RPMI8226 (cell line): ENCODE measurements at regions not wholly inside any gene's neighbourhood (a gene's known extent, or its start where the extent isn't known, plus 50 kb on each side); places are given as distances from the start of the nearest gene placed in this dataset.

Source experiments
- DNase-seq: peaks from one replicate; pipeline ENCODE4 v3.0.0-alpha.2; 2015

GRCh38 chr14:38074081-38074480 lies 133.6 kb upstream of the SSTR1 start:
- DNase-seq, result no peak

DNA sequence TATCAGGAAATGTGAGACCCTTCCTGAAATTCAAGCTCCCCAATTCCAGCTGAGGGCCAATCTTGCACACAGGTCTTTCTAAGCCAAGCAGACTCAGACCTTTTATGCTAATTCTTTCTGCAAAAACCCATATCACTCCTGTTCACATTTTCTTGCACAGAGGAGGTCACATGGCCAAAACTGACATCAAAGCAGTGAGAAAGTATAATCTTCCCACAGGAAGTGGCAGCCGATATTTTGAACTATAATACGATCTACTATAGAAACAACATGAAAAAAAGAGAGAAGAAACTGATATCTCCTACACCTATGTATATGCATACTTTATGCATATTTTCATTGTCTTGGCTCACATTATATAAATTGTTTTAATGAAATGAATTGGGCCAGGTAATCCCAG lies 132.9 kb upstream of the SSTR1 start:
- no peak for DNase-seq

DNA sequence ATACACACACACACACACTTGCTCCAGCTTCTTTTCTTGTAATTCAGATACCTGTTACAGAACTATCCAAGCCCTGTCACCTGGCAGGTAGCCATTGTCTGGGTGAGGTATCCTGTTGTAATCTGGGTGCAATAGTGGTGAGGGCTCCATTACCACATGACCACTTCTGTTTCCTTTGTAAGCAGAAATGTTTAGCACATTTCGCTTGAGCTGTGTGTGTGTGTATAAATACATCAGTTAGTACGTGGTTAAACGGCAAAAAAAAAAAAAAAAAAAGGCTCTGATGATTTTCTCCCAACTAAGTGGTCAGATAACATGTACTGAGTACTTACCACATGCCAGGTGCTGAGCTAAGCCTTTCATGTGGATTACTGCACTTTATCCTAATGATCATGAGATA lies 129.3 kb upstream of the SSTR1 start:
- peak; percentile 35 for DNase-seq

DNA sequence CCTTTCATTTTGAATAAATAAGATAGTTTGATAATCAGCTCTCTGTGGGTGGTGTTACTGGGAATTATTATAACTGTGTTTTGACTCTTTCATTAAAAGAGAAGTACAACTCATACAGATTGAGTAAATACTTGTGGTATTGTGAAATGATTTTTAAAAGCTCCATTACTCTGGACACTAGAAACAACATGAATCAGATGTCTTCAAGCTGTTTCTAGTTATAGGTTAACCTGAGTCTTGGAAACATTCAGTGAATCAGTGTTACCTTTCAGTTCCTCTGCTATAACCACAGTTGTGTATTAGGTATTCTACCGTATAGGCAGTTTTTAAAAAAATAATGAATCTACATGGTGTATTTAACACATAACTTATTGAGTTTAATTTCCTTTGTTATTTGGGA lies 128.4 kb upstream of the SSTR1 start:
- DNase-seq, result no peak

- DNase-seq, result no peak
Observed at GRCh38 chr14:38079886-38080285, 127.8 kb upstream of the SSTR1 start.

- no peak for DNase-seq
Observed at GRCh38 chr14:38080696-38081095, 127.0 kb upstream of the SSTR1 start.

DNA sequence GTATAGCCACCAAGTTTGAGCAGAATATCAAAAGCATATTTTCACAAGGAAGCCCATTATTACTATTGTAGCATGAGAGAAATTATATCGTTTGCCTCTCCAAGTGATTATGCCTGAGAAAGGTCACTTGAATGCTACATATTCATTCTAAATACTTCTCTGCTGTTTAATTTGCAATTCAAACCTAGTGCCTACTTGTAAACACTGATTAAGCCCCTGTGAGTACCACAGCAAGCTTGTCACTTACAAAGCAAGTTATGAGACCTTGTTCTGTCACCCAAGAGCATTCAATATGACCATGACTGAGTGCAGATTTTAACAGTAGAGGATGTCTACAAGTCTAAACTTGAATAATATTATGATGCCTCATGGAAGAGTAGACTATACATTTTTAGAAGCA lies 124.7 kb upstream of the SSTR1 start:
- DNase-seq, result no peak

DNA sequence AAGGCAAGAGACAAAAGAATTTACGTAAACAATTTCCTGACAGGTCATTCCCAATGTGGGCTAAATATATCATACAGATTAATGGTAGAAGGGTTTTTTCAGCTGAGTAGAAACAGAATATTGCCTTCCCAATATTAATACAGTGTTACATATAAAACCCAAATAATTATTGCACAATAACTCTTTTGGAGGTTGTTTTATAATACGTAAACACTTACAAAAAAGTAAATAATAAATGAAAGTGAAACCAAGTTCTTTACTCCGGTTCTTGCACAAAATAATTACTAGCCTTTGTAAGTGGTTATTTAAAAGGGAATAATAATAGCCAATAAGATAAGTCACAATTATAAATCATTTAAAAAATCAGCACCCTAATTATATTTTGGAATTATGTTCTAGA lies 118.6 kb upstream of the SSTR1 start:
- no peak for DNase-seq

GRCh38 chr14:38090506-38090905 lies 117.2 kb upstream of the SSTR1 start:
- no peak for DNase-seq

DNA sequence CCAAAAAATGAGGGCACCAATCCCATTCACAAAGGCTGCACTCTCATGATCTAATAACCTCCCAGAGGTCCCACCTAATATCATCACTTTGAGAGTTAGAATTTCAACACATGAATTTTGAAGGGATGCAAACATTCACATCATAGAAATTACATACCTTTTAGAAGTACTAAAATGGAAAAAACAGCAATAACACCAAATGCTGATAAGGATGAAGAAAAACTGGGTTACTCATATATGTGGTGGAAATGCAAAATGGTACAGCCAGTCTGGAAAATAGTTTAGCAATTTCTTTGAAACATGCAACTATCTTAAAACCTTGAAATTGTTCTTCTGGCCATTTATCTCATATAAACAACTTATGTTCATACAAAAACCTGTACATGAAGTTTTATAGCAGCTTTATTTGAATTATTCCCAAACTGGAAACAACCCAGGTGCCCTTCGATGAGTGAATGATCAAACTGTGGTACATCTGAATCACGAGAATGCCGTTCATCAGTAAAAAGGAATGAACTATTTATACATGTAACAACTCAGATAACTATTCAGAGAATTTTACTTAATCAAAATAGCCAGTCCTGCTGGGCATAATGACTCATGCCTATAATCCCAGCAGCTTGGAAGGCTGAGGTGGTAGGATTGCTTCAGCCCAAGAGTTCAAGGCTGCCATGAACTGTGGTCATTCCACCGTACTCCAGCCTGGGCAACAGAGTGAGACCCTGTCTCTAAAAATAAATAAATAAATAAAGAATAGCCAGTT lies 109.4 kb upstream of the SSTR1 start:
- DNase-seq, result no peak

GRCh38 chr14:38101679-38102078 lies 106.0 kb upstream of the SSTR1 start:
- DNase-seq, result no peak

DNA sequence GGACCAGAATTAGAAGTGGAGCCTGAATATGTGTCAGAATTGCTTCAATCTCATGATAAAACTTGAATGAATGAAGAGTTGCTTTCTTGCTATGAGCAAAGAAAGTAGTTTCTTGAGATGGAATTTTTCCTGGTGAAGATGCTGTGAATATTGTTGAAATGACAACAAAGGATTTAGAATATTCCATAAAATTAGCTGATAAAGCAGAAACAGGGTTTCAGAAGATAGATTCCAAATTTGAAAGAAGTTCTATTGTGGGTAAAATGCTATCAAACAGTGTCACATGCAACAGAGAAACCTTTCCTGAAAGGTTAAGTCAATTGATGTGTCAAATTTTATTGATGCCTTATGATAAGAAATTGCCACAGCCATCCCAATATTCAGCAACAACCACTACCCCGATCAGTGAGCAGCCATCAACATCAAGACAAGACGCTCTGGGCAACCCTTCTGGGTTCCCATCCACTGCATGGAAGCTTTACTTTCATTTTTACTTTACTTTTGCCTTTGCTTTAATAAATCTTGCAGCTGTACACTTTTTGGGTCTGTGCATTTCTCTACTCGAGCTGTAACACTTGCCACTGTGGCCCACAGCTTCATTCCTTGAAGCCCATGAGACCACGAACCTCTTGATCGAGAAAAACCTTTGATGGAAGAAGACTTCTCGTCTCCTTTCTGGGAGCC lies 104.0 kb upstream of the SSTR1 start:
- no peak for DNase-seq

DNA sequence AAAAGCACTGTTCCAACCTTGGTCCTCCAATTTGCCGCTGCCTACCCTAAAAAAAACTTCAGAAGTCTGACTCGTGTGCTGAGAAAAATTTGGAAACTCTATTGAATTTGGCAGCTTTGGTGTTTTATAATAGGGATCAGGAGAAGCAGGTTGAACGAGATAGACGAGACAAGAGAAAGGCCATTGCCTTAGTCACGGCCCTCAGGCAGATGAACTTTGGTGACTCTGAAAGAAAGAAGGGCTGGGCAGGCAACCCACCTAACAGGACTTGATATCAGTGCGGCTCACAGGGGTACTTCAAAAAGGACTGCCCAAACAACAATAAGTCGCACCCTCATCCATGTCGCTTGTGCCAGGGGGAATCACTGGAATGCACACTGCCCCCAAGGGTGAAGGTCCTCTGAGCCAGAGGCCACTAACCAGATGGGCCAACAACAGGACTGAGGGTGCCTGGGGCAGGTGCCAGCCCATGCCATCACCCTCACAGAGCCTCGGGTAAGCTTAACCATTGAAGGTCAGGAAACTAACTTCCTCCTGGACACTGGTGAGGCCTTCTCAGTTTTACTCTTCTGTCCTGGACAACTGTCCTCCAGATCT lies 102.5 kb upstream of the SSTR1 start:
- DNase-seq, result no peak

- no peak for DNase-seq
Observed at GRCh38 chr14:38107216-38107631, 100.5 kb upstream of the SSTR1 start.

DNA sequence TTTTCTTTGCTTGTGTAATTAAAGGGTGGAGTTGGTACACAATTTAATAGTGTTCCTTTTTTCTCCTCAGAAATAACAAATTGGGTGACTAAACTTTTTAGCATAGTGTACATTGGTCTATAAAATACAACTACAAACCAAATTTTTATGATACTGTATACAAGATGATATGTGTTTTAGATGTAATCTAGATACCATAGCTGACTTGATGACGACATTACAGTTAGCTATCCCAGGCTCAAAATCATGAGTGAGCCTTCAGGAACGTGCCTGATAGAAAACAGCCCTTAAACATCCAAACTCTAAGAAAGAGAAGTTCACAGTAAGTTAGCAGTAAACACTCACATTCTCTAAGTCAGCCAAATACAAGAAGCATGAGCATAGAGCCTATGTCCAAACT lies 99.0 kb upstream of the SSTR1 start:
- DNase-seq, result no peak

GRCh38 chr14:38110258-38110657 lies 97.4 kb upstream of the SSTR1 start:
- DNase-seq, result no peak

- DNase-seq, result no peak
Observed at GRCh38 chr14:38111046-38111445, 96.7 kb upstream of the SSTR1 start.

GRCh38 chr14:38113546-38113945 lies 94.2 kb upstream of the SSTR1 start:
- DNase-seq, result no peak

GRCh38 chr14:38116895-38117294 lies 90.8 kb upstream of the SSTR1 start:
- DNase-seq, result no peak

- DNase-seq, result no peak
Observed at GRCh38 chr14:38120109-38120508, 87.6 kb upstream of the SSTR1 start.

- no peak for DNase-seq
Observed at GRCh38 chr14:38121320-38122020, 86.2 kb upstream of the SSTR1 start.

- DNase-seq, result no peak
Observed at GRCh38 chr14:38122241-38122640, 85.5 kb upstream of the SSTR1 start.

DNA sequence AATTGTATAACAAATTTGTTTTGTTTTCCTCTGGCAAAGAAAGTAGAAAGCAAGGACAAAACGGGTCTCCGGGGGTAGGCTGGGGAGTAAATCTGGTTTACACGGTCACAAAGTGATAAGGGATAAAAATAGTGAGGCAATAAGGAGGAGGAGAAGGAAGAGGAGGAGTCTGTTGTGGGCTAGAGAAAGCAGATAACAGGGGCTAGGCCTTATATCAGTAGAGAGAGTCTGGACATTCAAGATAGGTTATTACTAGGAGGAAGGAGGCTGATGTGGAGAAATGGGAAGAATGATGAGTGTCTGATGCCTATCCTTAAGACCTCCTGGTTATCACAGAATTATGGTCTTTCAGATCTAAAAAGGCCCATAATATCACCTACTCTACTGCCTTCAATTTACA lies 83.2 kb upstream of the SSTR1 start:
- DNase-seq, result no peak
